GM12878 (cell line): ENCODE measurements at regions not wholly inside any gene's neighbourhood (a gene's known extent, or its start where the extent isn't known, plus 50 kb on each side); places are given as distances from the start of the nearest gene placed in this dataset.

Experiments
- BHLHE40 ChIP-seq, 2 experiments: fragments of 450-650 bp in 1 of 2; IDR thresholded peaks; 2 replicates each; pipeline ENCODE4 v1.6.1; 2011 to 2017; ENCODE audit warnings: low read depth in 2 of 2, borderline replicate concordance in 1 of 2, improper control_type of control experiment in 1 of 2, low read length in 1 of 2, mild to moderate bottlenecking in 1 of 2
- EZH2 ChIP-seq: IDR thresholded peaks from 2 replicates; pipeline ENCODE4 v1.6.1; 2012; ENCODE audit warnings: low read depth, mild to moderate bottlenecking, control low read depth, inconsistent platforms, low read length, borderline replicate concordance; ENCODE audit not compliant: control insufficient read depth
- GABPA ChIP-seq: IDR thresholded peaks from 2 replicates; pipeline ENCODE4 v1.6.1; 2014; ENCODE audit warnings: antibody characterized with exemption, low read depth, mild to moderate bottlenecking, inconsistent platforms
- POLR2A ChIP-seq: IDR thresholded peaks from 2 replicates; pipeline ENCODE4 v1.6.1; 2011; ENCODE audit warnings: low read depth, mild to moderate bottlenecking, low read length
- RFX5 ChIP-seq: IDR thresholded peaks from 2 replicates; pipeline ENCODE4 v1.6.1; 2011; ENCODE audit warnings: low read depth, low read length, improper control_type of control experiment
- TF ChIP-seq, protein P1 (sequence below): fragments of 150-350 bp; IDR thresholded peaks from 2 replicates; pipeline ENCODE4 v1.6.1; 2016; ENCODE audit warnings: low read depth, low read length

DNA sequence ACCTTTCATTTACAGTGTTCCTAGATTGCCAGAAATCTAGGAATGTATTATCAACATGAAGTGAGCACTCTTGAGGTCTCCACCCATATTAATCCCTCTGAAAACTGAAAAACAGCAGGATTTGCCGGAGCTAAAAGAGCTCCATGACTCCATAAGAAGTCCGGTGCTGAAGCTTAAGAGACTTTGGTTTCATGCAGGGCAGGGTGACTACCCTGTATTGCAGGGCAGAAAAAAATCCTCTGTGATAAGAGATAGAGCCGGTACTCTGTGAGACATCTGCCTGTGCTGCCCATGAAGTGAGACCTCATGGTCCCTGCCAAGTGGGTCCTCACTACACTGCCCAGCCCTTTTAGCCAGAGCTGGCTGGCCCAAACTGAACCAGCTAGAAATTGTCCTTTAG is 127.2 kb upstream of the NPY2R start:
- TF ChIP-seq, protein P1, sequence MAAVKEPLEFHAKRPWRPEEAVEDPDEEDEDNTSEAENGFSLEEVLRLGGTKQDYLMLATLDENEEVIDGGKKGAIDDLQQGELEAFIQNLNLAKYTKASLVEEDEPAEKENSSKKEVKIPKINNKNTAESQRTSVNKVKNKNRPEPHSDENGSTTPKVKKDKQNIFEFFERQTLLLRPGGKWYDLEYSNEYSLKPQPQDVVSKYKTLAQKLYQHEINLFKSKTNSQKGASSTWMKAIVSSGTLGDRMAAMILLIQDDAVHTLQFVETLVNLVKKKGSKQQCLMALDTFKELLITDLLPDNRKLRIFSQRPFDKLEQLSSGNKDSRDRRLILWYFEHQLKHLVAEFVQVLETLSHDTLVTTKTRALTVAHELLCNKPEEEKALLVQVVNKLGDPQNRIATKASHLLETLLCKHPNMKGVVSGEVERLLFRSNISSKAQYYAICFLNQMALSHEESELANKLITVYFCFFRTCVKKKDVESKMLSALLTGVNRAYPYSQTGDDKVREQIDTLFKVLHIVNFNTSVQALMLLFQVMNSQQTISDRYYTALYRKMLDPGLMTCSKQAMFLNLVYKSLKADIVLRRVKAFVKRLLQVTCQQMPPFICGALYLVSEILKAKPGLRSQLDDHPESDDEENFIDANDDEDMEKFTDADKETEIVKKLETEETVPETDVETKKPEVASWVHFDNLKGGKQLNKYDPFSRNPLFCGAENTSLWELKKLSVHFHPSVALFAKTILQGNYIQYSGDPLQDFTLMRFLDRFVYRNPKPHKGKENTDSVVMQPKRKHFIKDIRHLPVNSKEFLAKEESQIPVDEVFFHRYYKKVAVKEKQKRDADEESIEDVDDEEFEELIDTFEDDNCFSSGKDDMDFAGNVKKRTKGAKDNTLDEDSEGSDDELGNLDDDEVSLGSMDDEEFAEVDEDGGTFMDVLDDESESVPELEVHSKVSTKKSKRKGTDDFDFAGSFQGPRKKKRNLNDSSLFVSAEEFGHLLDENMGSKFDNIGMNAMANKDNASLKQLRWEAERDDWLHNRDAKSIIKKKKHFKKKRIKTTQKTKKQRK = no peak
- no peak for TF ChIP-seq EZH2
- no peak for TF ChIP-seq GABPA
- TF ChIP-seq POLR2A = no peak
- TF ChIP-seq RFX5 = no peak
- no peak for TF ChIP-seq BHLHE40 (IDR thresholded peaks at IDR 0.05; ENCODE audit: borderline replicate concordance in 1 of 2, low read depth in 2 of 2, low read length in 1 of 2)
